HG02571 (cell line): ENCODE measurements at regions not wholly inside any gene's neighbourhood (a gene's known extent, or its start where the extent isn't known, plus 50 kb on each side); places are given as distances from the start of the nearest gene placed in this dataset.
"Not testable (repeated sequence)": the region's sequence is repeated elsewhere in the genome, so short reads cannot be mapped to it uniquely, and the experiment has no call there.

ENCODE experiments used
- ATAC-seq: cut with Tn5 transposase; IDR thresholded peaks from one replicate; pipeline ENCODE4 v1.9.1; 2021; ENCODE audit warnings: mild to moderate bottlenecking, moderate library complexity; ENCODE audit not compliant: unreplicated experiment

GRCh38 chr1:157235307-157235706 lies 97.1 kb upstream of the ETV3 start:
- ATAC-seq, result no peak

- no peak for ATAC-seq
Measured at GRCh38 chr1:157234705-157235273, 96.6 kb upstream of the ETV3 start.

- no peak for ATAC-seq
Measured at GRCh38 chr1:157233131-157233530, 94.9 kb upstream of the ETV3 start.

GRCh38 chr1:157231846-157232525 lies 93.8 kb upstream of the ETV3 start:
- ATAC-seq, result no peak

- ATAC-seq, result no peak
Measured at GRCh38 chr1:157230500-157230899, 92.3 kb upstream of the ETV3 start.

GRCh38 chr1:157227700-157228099 lies 89.5 kb upstream of the ETV3 start:
- ATAC-seq, result no peak

- ATAC-seq, result no peak
Measured at GRCh38 chr1:157226739-157227138, 88.5 kb upstream of the ETV3 start.

GRCh38 chr1:157219600-157219999 lies 81.4 kb upstream of the ETV3 start:
- no peak for ATAC-seq

GRCh38 chr1:157219182-157219581 lies 81.0 kb upstream of the ETV3 start:
- ATAC-seq, result no peak

GRCh38 chr1:157218671-157219070 lies 80.5 kb upstream of the ETV3 start:
- ATAC-seq, result no peak

- no peak for ATAC-seq
Measured at GRCh38 chr1:157217486-157217885, 79.3 kb upstream of the ETV3 start.

GRCh38 chr1:157213836-157214235 lies 75.6 kb upstream of the ETV3 start:
- no peak for ATAC-seq

- ATAC-seq, result no peak
Measured at GRCh38 chr1:157209514-157209913, 71.3 kb upstream of the ETV3 start.

GRCh38 chr1:157205982-157206381 lies 67.8 kb upstream of the ETV3 start:
- ATAC-seq, result not testable (repeated sequence)

GRCh38 chr1:157203166-157203565 lies 65.0 kb upstream of the ETV3 start:
- no peak for ATAC-seq

GRCh38 chr1:157202331-157202730 lies 64.1 kb upstream of the ETV3 start:
- ATAC-seq, result no peak

GRCh38 chr1:157201767-157202166 lies 63.6 kb upstream of the ETV3 start:
- no peak for ATAC-seq

- no peak for ATAC-seq
Measured at GRCh38 chr1:157200451-157200850, 62.3 kb upstream of the ETV3 start.

GRCh38 chr1:157199421-157199755 lies 61.2 kb upstream of the ETV3 start:
- no peak for ATAC-seq

GRCh38 chr1:157198619-157199420 lies 60.6 kb upstream of the ETV3 start:
- ATAC-seq, result no peak

GRCh38 chr1:157197906-157198435 lies 59.8 kb upstream of the ETV3 start:
- no peak for ATAC-seq
